ENCODE measurements at regions not wholly inside any gene's neighbourhood (a gene's known extent, or its start where the extent isn't known, plus 50 kb on each side); places are given as distances from the start of the nearest gene placed in this dataset.
"Not testable (repeated sequence)": the region's sequence is repeated elsewhere in the genome, so short reads cannot be mapped to it uniquely, and the experiment has no call there.

DNA sequence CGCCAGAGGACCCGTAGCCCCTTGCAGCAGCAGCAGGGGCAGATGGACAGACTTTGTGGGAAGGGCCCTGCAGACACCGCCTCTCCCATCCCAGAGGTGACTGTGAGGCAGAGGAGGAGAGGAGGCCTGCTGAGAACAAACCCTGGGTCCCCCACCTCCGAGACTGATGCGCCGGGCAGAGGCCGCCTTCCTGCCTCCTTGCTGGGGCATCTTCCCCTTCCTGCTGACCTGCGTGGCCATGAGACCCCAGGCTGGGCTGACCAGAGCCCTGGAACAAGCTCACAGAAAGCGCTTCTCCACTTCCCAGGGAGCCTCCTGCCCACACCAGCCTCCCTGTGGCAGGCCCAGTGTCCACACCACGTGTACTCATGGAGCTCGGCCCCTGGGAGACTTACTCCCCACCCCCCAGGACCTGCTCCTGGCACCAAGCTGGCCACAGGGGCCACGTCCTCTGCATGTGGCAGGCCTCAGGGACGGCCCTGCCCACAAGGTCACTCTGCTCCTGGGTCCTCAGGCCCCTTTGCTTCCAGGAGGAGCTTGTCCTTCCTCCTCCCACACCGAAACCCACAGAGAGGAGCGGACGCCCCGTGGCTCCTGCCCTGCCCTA, 119.0 kb upstream of the ZNF469 start:
- not testable (repeated sequence) for TF ChIP-seq POLR2A (IDR thresholded peaks at IDR 0.05)
- TF ChIP-seq, protein P1, sequence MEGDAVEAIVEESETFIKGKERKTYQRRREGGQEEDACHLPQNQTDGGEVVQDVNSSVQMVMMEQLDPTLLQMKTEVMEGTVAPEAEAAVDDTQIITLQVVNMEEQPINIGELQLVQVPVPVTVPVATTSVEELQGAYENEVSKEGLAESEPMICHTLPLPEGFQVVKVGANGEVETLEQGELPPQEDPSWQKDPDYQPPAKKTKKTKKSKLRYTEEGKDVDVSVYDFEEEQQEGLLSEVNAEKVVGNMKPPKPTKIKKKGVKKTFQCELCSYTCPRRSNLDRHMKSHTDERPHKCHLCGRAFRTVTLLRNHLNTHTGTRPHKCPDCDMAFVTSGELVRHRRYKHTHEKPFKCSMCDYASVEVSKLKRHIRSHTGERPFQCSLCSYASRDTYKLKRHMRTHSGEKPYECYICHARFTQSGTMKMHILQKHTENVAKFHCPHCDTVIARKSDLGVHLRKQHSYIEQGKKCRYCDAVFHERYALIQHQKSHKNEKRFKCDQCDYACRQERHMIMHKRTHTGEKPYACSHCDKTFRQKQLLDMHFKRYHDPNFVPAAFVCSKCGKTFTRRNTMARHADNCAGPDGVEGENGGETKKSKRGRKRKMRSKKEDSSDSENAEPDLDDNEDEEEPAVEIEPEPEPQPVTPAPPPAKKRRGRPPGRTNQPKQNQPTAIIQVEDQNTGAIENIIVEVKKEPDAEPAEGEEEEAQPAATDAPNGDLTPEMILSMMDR (IDR thresholded peaks at IDR 0.05): not testable (repeated sequence)

Data from adrenal gland (tissue), 5 donors.